Right cardiac atrium (tissue), 5 donors: ENCODE measurements at regions not wholly inside any gene's neighbourhood (a gene's known extent, or its start where the extent isn't known, plus 50 kb on each side); places are given as distances from the start of the nearest gene placed in this dataset.

ENCODE experiments used
- ATAC-seq, 2 donors: fragments of 200-7000 bp; cut with Tn5 transposase; one replicate each; pipeline versions ENCODE4 v1.8.0 to v1.9.1; 2020; ENCODE audit warnings: moderate library complexity in 2 of 2, mild to moderate bottlenecking in 1 of 2
- DNase-seq, 3 donors: peaks; one replicate each; pipeline ENCODE4 v3.0.0-alpha.2; 2020
- H3K27ac ChIP-seq: one replicate; pipeline ENCODE4 v1.5.1; 2013; ENCODE audit warnings: mild to moderate bottlenecking, low read length, control low read depth, moderate library complexity
- H3K27me3 ChIP-seq: one replicate; pipeline ENCODE4 v1.6.1; 2013; ENCODE audit not compliant: control insufficient read depth, insufficient read depth
- H3K4me1 ChIP-seq: one replicate; pipeline ENCODE4 v1.6.1; 2013; ENCODE audit warnings: low read length; ENCODE audit not compliant: control insufficient read depth, insufficient read depth
- H3K4me3 ChIP-seq: one replicate; pipeline ENCODE4 v1.5.1; 2013; ENCODE audit warnings: low read length, control low read depth
- H3K9me3 ChIP-seq: one replicate; pipeline ENCODE4 v1.6.1; 2013; ENCODE audit warnings: low read length; ENCODE audit not compliant: control insufficient read depth
- WGBS: extraction: QIAGEN DNeasy Blood & Tissue Kit; methylation state at CpG from one replicate; pipeline ENCODE4 v1.1.7; 2013; 5-methylcytosine and 5-hydroxymethylcytosine counted together
- intact Hi-C, 4 donors: fragments of 100-400 bp; cut with DNase I; formaldehyde crosslinking; loops; one replicate each; pipeline versions ENCODE4 v1.11.0 to v1.14.0; 2022 to 2023
- donor health status: healthy with polysubstance abuse.
- donor health status: DM: no; HTN: yes; CAD: no.
- donor health status: DM: no; HTN: no; CAD: no.
- donor health status: DM: no; HTN: yes; CAD: no; lungs with severe emphysema.
- donor health status: DM: yes; HTN: yes; CAD: no.

DNA sequence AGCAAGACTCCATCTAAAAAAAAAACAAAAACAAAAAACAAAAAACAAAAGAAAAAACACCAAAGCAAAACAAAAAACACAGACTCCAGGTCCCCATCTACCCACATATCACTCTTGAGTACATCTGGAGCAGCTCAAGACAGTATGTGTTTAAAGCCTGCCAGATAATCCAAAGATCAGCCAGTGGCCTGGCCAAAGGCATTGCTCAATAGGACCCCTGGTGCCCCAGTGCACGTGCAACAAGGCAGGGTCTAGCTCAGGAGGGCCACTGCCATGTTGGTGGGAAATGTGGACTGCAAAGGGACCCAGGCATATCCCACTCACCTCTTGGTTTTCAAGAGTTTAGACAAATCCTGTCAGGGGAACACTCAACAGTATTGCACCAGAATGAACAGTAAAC lies 279.5 kb downstream of the RPLP1 start:
- Histone ChIP-seq H3K27ac (no peak overlapping the region), H3K4me1 (no peaks in the 10 kb centered on the region), H3K4me3 (no peak overlapping the region), H3K27me3 (no peaks in the 10 kb centered on the region), H3K9me3 (no peaks in the 10 kb centered on the region)
- ATAC-seq: no peak
- WGBS: 54% methylated on average over 1 of the region's 1 CpG
- no peak for DNase-seq
- intact Hi-C loops: loop anchor here in 2 of 4 donors (10.0 kb wide), 1 partner anchor 753 kb away; no protein-coding TSS in a partner anchor

DNA sequence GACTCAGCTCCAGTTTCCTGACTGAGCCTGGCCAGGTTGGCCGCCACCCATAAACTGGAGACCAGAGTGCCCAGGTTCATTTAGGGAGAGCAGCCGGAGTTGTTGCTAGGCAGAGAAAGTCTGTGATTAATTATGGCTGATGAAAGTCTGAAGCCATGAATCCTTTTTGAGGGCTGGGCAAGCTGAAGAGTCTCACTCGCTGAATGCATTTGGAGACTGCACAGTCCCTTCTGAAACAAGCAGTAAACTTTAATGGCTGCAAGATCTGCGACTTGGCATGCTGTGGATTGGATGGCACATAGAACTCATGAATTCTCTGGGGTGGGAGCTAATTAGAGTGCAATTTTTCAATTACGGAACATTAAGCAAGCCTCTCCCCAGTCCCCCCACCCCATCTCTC lies 282.1 kb downstream of the RPLP1 start:
- WGBS: 78% methylated on average over 5 of the region's 5 CpGs
- Histone ChIP-seq H3K4me1 (no peaks in the 10 kb centered on the region), H3K4me3 (no peak overlapping the region), H3K27ac (no peak overlapping the region), H3K27me3 (no peaks in the 10 kb centered on the region), H3K9me3 (no peaks in the 10 kb centered on the region)
- intact Hi-C loops: loop anchor here in 2 of 4 donors (10.0 kb wide), 1 partner anchor 750 kb away; no protein-coding TSS in a partner anchor
- no peak for ATAC-seq
- DNase-seq: no peak

DNA sequence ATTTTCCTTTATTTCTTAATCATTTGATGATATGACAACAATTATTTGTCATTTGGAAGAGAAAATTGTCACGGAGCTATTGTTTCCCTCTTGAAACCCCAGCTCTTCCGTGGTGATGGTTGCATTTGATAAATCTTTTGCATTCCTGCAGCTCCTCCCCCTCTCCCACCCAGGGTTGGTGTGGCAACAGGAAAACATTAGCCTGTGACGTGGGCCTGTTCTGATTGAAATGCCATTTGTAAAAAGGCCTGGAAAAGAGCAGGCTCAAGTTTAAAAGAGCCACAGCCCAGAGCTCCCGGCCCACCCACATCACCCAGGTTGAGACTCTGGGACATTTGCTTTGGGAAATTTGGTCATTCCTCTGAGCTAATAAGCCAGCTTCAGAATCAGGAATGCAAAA lies 282.5 kb downstream of the RPLP1 start:
- intact Hi-C loops: loop anchor here in 2 of 4 donors (10.0 kb wide), 1 partner anchor 750 kb away; no protein-coding TSS in a partner anchor
- WGBS: 42% methylated on average over 4 of the region's 4 CpGs
- no peaks in the 10 kb centered on the region for H3K27me3 ChIP-seq
- ATAC-seq: peak in 1 of 2 donors; percentile 35
- H3K27ac ChIP-seq: no peak overlapping the region
- no peaks in the 10 kb centered on the region for H3K4me1 ChIP-seq
- no peak overlapping the region for H3K4me3 ChIP-seq
- DNase-seq: peak in 1 of 3 donors; percentile 33
- H3K9me3 ChIP-seq: no peaks in the 10 kb centered on the region

DNA sequence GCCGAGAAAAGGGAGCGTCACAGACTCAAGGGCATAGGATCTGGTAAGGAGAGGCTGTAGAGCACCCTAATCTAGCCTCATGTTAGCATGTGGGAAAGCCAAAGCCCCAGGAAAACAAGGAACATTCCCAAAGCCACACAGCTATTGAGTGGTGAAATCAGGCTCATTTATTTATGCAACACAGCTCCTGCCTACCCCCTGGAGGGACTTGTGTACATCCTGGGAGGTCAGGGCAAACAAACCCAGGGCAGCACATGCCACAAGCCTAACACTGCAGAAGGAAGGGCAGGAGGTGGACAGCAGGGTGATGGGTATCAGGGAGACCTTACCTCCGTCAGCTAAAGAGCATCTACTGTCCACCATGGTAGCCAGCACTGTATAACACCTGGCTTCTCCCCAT lies 283.5 kb downstream of the RPLP1 start:
- H3K4me1 ChIP-seq: no peaks in the 10 kb centered on the region
- DNase-seq (no peak), ATAC-seq (no peak)
- no peak overlapping the region for H3K27ac ChIP-seq
- H3K27me3 ChIP-seq: no peaks in the 10 kb centered on the region
- 73% methylated on average over 3 of the region's 3 CpGs for WGBS
- intact Hi-C loops: loop anchor here in 2 of 4 donors (10.0 kb wide), 1 partner anchor 749 kb away; no protein-coding TSS in a partner anchor
- H3K4me3 ChIP-seq: no peak overlapping the region
- no peaks in the 10 kb centered on the region for H3K9me3 ChIP-seq

DNA sequence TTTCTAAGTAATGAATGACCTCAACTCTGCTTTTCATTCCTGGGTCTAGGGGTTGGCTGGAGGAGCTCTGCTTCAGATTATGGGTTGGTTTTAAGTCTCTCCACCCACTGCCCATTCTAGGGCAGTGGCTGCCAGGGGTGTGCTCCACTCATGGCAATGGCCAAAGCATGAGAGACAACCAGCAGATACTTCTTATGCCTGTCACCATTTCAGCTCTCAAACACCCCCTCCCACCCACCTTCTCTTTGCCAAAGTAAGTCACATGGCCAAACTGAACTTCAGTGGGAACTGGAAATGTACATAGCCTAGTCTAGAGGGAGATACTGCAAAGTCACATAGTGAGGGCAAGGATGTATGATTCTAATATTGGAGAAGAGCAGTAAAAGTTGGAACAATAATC lies 285.3 kb downstream of the RPLP1 start:
- Histone ChIP-seq H3K27me3 (no peaks in the 10 kb centered on the region), H3K4me1 (no peaks in the 10 kb centered on the region), H3K9me3 (no peaks in the 10 kb centered on the region), H3K27ac (no peak overlapping the region), H3K4me3 (no peak overlapping the region)
- no peak for ATAC-seq
- DNase-seq: no peak
- intact Hi-C loops: loop anchor here in 2 of 4 donors (10.0 kb wide), 1 partner anchor 747 kb away; no protein-coding TSS in a partner anchor

GRCh38 chr15:69740684-69741083 lies 288.1 kb downstream of the RPLP1 start:
- H3K9me3 ChIP-seq: no peaks in the 10 kb centered on the region
- intact Hi-C loops: no loop called here
- H3K4me1 ChIP-seq: no peaks in the 10 kb centered on the region
- ATAC-seq (no peak), DNase-seq (no peak)
- H3K4me3 ChIP-seq: no peak overlapping the region
- H3K27me3 ChIP-seq: no peaks in the 10 kb centered on the region
- no peak overlapping the region for H3K27ac ChIP-seq
- 95% methylated on average over 1 of the region's 1 CpG for WGBS

DNA sequence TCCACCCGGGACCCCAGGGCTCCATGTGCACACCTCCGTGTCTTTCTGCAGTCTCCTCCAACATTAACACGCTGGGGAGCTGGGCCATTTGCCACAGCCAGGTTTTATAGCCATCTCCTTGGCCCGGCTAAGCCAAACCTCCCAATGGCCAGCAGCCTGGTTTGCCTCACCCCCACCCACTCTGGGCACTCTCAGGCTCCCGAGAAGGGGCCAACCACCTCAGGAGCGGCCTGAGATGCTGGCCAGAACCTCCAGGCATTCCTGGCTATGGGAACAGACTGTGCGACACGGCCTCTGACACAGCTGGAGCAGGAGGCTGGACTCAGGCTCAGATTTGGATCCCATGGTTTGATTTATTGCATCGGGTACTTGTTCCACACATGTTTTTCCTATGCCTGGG lies 289.7 kb downstream of the RPLP1 start:
- H3K4me1 ChIP-seq: no peaks in the 10 kb centered on the region
- no peak overlapping the region for H3K4me3 ChIP-seq
- peak in 1 of 2 donors; percentile 16 for ATAC-seq
- no peaks in the 10 kb centered on the region for H3K27me3 ChIP-seq
- WGBS: 81% methylated on average over 9 of the region's 9 CpGs
- intact Hi-C loops: no loop called here
- no peak for DNase-seq
- no peak overlapping the region for H3K27ac ChIP-seq
- no peaks in the 10 kb centered on the region for H3K9me3 ChIP-seq

GRCh38 chr15:69743091-69743490 lies 290.5 kb downstream of the RPLP1 start:
- Histone ChIP-seq H3K4me3 (no peak overlapping the region), H3K27ac (no peak overlapping the region), H3K4me1 (no peaks in the 10 kb centered on the region), H3K27me3 (no peaks in the 10 kb centered on the region), H3K9me3 (no peaks in the 10 kb centered on the region)
- no peak for ATAC-seq
- no peak for DNase-seq
- intact Hi-C loops: no loop called here
- 85% methylated on average over 1 of the region's 1 CpG for WGBS

GRCh38 chr15:69744391-69745162 lies 292.0 kb downstream of the RPLP1 start:
- Histone ChIP-seq H3K27ac (no peak overlapping the region), H3K9me3 (no peaks in the 10 kb centered on the region), H3K4me3 (no peak overlapping the region), H3K4me1 (no peaks in the 10 kb centered on the region), H3K27me3 (no peaks in the 10 kb centered on the region)
- intact Hi-C loops: no loop called here
- DNase-seq (no peak), ATAC-seq (no peak)
- 56% methylated on average over 5 of the region's 5 CpGs for WGBS

DNA sequence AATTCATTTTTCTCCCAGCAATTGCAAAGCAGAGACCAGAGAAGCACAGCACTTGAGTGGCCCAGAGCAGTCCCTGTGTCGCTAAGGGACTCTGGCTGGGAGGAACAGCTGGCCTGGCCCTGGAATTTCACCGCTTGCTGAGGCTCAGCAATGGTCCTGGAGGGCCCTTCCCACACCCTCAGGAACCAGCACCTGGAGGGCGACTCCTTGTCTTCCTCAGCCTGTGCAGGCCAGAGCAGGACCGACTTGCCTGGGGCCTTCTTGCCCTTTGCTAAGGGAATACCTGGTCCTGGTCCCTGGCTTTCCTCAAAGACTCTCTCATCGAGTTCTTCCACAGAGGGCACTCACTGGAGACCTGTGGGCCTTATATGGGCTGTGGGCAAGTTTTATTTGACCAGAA lies 294.6 kb downstream of the RPLP1 start:
- ATAC-seq: no peak
- Histone ChIP-seq H3K27ac (no peak overlapping the region), H3K4me3 (no peak overlapping the region), H3K4me1 (no peaks in the 10 kb centered on the region), H3K9me3 (no peaks in the 10 kb centered on the region), H3K27me3 (no peaks in the 10 kb centered on the region)
- no peak for DNase-seq
- intact Hi-C loops: no loop called here
- 90% methylated on average over 5 of the region's 5 CpGs for WGBS

DNA sequence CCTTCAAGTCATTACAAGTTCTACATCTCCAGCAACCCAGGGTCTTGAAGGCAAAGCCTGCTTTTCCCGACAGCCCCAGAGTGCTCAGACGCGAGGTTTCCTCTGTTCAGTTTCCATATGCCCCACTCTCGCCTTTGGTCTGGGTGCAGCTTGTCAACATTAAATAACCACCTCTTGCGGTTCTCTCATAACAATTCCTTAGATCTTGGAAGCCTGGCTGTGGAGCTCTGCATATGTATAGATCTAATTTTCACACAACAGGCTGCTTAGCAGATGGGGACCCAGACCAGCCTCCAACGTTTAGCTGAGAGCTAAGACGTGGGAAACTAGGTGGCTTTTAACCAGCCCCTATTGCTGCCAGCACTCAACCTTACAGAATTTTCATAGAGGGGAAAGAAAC lies 295.5 kb downstream of the RPLP1 start:
- H3K27ac ChIP-seq: no peak overlapping the region
- no peaks in the 10 kb centered on the region for H3K4me1 ChIP-seq
- H3K9me3 ChIP-seq: no peaks in the 10 kb centered on the region
- H3K27me3 ChIP-seq: no peaks in the 10 kb centered on the region
- no peak overlapping the region for H3K4me3 ChIP-seq
- WGBS: 83% methylated on average over 7 of the region's 7 CpGs
- ATAC-seq (no peak), DNase-seq (no peak)
- intact Hi-C loops: no loop called here
